GM12878 (cell line): ENCODE measurements at regions not wholly inside any gene's neighbourhood (a gene's known extent, or its start where the extent isn't known, plus 50 kb on each side); places are given as distances from the start of the nearest gene placed in this dataset.

Experiments used
- ATAC-seq: fragments of 200-7000 bp; cut with Tn5 transposase; 3 replicates; pipeline ENCODE4 v1.9.1; 2020; ENCODE audit warnings: mild to moderate bottlenecking, moderate library complexity
- BruUV-seq: library from RNA; stranded (reverse); fragments of 400-500 nt; replicated peaks from 2 replicates; lab custom pipeline; 2021; lab: Mats Ljungman, UMichigan
- CTCF ChIA-PET: fragments of 300-600 bp; sonication (Branson Sonifier 250); formaldehyde crosslinking; extraction: SDS; loops from one replicate; lab custom pipeline; 2021; ENCODE audit warnings: inconsistent platforms; lab: Yijun Ruan, JAX
- POLR2A ChIA-PET: fragments of 350-600 bp; formaldehyde crosslinking; extraction: SDS; loops from one replicate; lab custom pipeline; 2021; ENCODE audit warnings: inconsistent platforms; lab: Charles Lee
- RAD21 ChIA-PET: fragments of 300-600 bp; sonication (Branson Sonifier 250); formaldehyde crosslinking; loops from one replicate; lab custom pipeline; 2023; ENCODE audit warnings: antibody characterized with exemption; ENCODE audit not compliant: unreplicated experiment; lab: Charles Lee
- SMC1A ChIA-PET: fragments of 300-600 bp; sonication (Branson Sonifier 250); formaldehyde crosslinking; loops from one replicate; lab custom pipeline; 2023; ENCODE audit not compliant: unreplicated experiment, uncharacterized antibody; lab: Charles Lee
- DNase-seq: peaks from one replicate; pipeline ENCODE4 v3.0.0-alpha.2; 2011; ENCODE audit warnings: low read depth, low spot score
- FAIRE-seq: peaks from 3 replicates; lab custom pipeline; 2011; peaks lifted over from hg19 to GRCh38; lab: Jason Lieb, UNC
- H2AFZ ChIP-seq: 2 replicates; pipeline ENCODE4 v1.6.0; 2011; ENCODE audit warnings: low read depth, low read length, control low read depth; ENCODE audit not compliant: control insufficient read depth
- H3K27ac ChIP-seq: 2 replicates; pipeline ENCODE4 v1.5.1; 2011; ENCODE audit warnings: control low read depth; ENCODE audit not compliant: control insufficient read depth, insufficient read depth
- H3K27me3 ChIP-seq, 2 experiments: replicated peaks in 1 of 2; 2 replicates each; pipeline versions ENCODE4 v1.6.0 to v1.6.1; 2011; ENCODE audit warnings: low read length in 1 of 2; ENCODE audit not compliant: control insufficient read depth in 2 of 2, insufficient read depth in 2 of 2
- H3K36me3 ChIP-seq, 2 experiments: 2 replicates each; pipeline ENCODE4 v1.5.1; 2011; ENCODE audit warnings: low read length in 1 of 2; ENCODE audit not compliant: control insufficient read depth in 2 of 2, insufficient read depth in 2 of 2
- H3K4me1 ChIP-seq: 2 replicates; pipeline ENCODE4 v1.6.1; 2011; ENCODE audit warnings: mild to moderate bottlenecking, low read length, moderate library complexity, mixed read lengths; ENCODE audit not compliant: control insufficient read depth, insufficient read depth
- H3K4me2 ChIP-seq: 2 replicates; pipeline ENCODE4 v1.6.0; 2011; ENCODE audit warnings: control low read depth; ENCODE audit not compliant: control insufficient read depth, insufficient read depth
- H3K4me3 ChIP-seq: fragments of 200-600 bp; sonication (generic); 2 replicates; pipeline ENCODE4 v1.5.1; 2016
- H3K79me2 ChIP-seq: 2 replicates; pipeline ENCODE4 v1.6.0; 2011; ENCODE audit warnings: low read length; ENCODE audit not compliant: control insufficient read depth, insufficient read depth
- H3K9ac ChIP-seq: 2 replicates; pipeline ENCODE4 v1.8.0; 2011; ENCODE audit warnings: low read length, control low read depth, mixed read lengths; ENCODE audit not compliant: control insufficient read depth, insufficient read depth
- H3K9me3 ChIP-seq: replicated peaks from 3 replicates; pipeline ENCODE4 v1.5.1; 2011; ENCODE audit warnings: mild to moderate bottlenecking, low read length; ENCODE audit not compliant: control insufficient read depth, insufficient read depth
- H4K20me1 ChIP-seq: 2 replicates; pipeline ENCODE4 v1.6.0; 2011; ENCODE audit not compliant: control insufficient read depth, insufficient read depth
- EP300 ChIP-seq, 2 experiments: fragments of 150-350 bp in 1 of 2; IDR thresholded peaks; 2 replicates each; pipeline ENCODE4 v1.6.1; 2011 to 2012; ENCODE audit warnings: low read depth in 2 of 2, low read length in 2 of 2, borderline replicate concordance in 1 of 2, improper control_type of control experiment in 1 of 2, inconsistent platforms in 1 of 2; ENCODE audit not compliant: control insufficient read depth in 1 of 2
- FOS ChIP-seq: IDR thresholded peaks from 3 replicates; pipeline ENCODE4 v1.6.1; 2011; ENCODE audit warnings: borderline replicate concordance; ENCODE audit not compliant: insufficient read length; ENCODE audit errors: extremely low read depth
- GATAD2B ChIP-seq: fragments of 450-650 bp; conservative IDR thresholded peaks from 2 replicates; pipeline ENCODE4 v1.6.1; 2017; ENCODE audit warnings: low read depth, mild to moderate bottlenecking, moderate library complexity
- IRF4 ChIP-seq: IDR thresholded peaks from 2 replicates; pipeline ENCODE4 v1.6.1; 2011; ENCODE audit warnings: low read depth, low read length
- MEF2A ChIP-seq: IDR thresholded peaks from 2 replicates; pipeline ENCODE4 v1.6.1; 2011; ENCODE audit warnings: low read depth, mild to moderate bottlenecking, low read length, moderate library complexity; ENCODE audit not compliant: insufficient read depth
- MEF2B ChIP-seq: fragments of 450-650 bp; IDR thresholded peaks from 2 replicates; pipeline ENCODE4 v1.6.1; 2018; ENCODE audit warnings: mild to moderate bottlenecking, moderate library complexity; ENCODE audit not compliant: partially characterized antibody, poor library complexity, severe bottlenecking
- NFYA ChIP-seq: IDR thresholded peaks from 2 replicates; pipeline ENCODE4 v1.6.1; 2011; ENCODE audit warnings: low read depth, mild to moderate bottlenecking, low read length, improper control_type of control experiment, borderline replicate concordance
- SREBF1 ChIP-seq: IDR thresholded peaks from 2 replicates; pipeline ENCODE4 v1.6.1; 2012; ENCODE audit warnings: mild to moderate bottlenecking, low read length
- TCF7 ChIP-seq: IDR thresholded peaks from 2 replicates; pipeline ENCODE4 v1.6.1; 2014; ENCODE audit warnings: antibody characterized with exemption, borderline replicate concordance
- YY1 ChIP-seq: IDR thresholded peaks from 2 replicates; pipeline ENCODE4 v1.6.1; 2011; ENCODE audit warnings: low read depth, mild to moderate bottlenecking, low read length
- ZZZ3 ChIP-seq: IDR thresholded peaks from 2 replicates; pipeline ENCODE4 v1.6.1; 2011; ENCODE audit warnings: low read depth; ENCODE audit not compliant: control insufficient read depth, insufficient read length
- WGBS: methylation state at CpG from one replicate; pipeline ENCODE4 v1.1.6; 2016; ENCODE audit warnings: low lambda C conversion rate; ENCODE audit not compliant: insufficient replicate concordance, insufficient coverage; ENCODE audit errors: missing lambda C conversion rate; 5-methylcytosine and 5-hydroxymethylcytosine counted together
- in situ Hi-C: fragments of 300-500 bp; cut with MboI; formaldehyde crosslinking; loops from 9 replicates; pipeline ENCODE4 v1.14.3; 2018; ENCODE audit warnings: mixed read lengths
- intact Hi-C: fragments of 100-400 bp; cut with micrococcal nuclease; formaldehyde crosslinking; loops from one replicate; pipeline ENCODE4 v1.14.2; 2022; ENCODE audit not compliant: unreplicated experiment
- TF ChIP-seq, protein P1 (sequence below): IDR thresholded peaks from 2 replicates; pipeline ENCODE4 v1.6.1; 2011; ENCODE audit warnings: borderline replicate concordance, low read depth, mild to moderate bottlenecking, moderate library complexity, mixed read lengths, low read length; ENCODE audit not compliant: insufficient read depth; ENCODE audit errors: extremely low read length
- TF ChIP-seq, protein P2 (sequence below): fragments of 450-650 bp; IDR thresholded peaks from 2 replicates; pipeline ENCODE4 v1.6.1; 2018; ENCODE audit warnings: borderline replicate concordance, mild to moderate bottlenecking; ENCODE audit not compliant: partially characterized antibody

DNA sequence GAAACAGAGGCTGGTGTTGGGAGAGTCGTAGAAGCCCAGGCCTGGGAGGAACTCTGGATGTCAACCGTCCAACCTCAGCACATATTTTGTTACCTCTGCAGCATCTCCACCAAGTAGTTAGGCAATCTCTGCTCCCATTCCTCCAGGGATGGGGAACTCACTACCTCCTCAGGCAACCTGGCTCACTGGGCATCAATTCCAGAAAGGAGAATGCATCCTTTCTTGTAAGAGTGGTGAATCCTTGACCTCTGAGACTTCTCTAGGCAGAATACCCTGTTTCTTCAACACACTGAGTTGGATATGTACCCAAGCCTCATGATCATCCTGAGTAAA is 136.7 kb upstream of the ZMIZ1 start:
- H3K9me3 ChIP-seq: no peaks in the 10 kb centered on the region
- no peak overlapping the region for H3K4me3 ChIP-seq
- no peaks in the 10 kb centered on the region for H3K4me1 ChIP-seq
- no peaks in the 10 kb centered on the region; the same call in 1 of the 2 replicates for H4K20me1 ChIP-seq
- H3K36me3 ChIP-seq: no peaks in the 10 kb centered on the region
- H2AFZ ChIP-seq: no peak overlapping the region
- TF ChIP-seq GATAD2B (no peak), YY1 (no peak), MEF2B (no peak), FOS (no peak), EP300 (IDR thresholded peaks at IDR 0.05; ENCODE audit: borderline replicate concordance in 1 of 2, control insufficient read depth in 1 of 2, low read depth in 2 of 2, low read length in 2 of 2) (no peak), ZZZ3 (no peak), NFYA (no peak), IRF4 (no peak), SREBF1 (no peak), TCF7 (no peak), MEF2A (no peak)
- TF ChIP-seq, protein P1, sequence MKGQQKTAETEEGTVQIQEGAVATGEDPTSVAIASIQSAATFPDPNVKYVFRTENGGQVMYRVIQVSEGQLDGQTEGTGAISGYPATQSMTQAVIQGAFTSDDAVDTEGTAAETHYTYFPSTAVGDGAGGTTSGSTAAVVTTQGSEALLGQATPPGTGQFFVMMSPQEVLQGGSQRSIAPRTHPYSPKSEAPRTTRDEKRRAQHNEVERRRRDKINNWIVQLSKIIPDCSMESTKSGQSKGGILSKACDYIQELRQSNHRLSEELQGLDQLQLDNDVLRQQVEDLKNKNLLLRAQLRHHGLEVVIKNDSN: no peak
- TF ChIP-seq, protein P2, sequence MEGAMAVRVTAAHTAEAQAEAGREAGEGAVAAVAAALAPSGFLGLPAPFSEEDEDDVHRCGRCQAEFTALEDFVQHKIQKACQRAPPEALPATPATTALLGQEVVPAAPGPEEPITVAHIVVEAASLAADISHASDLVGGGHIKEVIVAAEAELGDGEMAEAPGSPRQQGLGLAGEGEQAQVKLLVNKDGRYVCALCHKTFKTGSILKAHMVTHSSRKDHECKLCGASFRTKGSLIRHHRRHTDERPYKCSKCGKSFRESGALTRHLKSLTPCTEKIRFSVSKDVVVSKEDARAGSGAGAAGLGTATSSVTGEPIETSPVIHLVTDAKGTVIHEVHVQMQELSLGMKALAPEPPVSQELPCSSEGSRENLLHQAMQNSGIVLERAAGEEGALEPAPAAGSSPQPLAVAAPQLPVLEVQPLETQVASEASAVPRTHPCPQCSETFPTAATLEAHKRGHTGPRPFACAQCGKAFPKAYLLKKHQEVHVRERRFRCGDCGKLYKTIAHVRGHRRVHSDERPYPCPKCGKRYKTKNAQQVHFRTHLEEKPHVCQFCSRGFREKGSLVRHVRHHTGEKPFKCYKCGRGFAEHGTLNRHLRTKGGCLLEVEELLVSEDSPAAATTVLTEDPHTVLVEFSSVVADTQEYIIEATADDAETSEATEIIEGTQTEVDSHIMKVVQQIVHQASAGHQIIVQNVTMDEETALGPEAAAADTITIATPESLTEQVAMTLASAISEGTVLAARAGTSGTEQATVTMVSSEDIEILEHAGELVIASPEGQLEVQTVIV: no peak
- POLR2A ChIA-PET: no interaction called here
- FAIRE-seq (no peak), ATAC-seq (no peak), DNase-seq (no peak)
- no peak overlapping the region for H3K4me2 ChIP-seq
- RAD21 ChIA-PET: no interaction called here
- WGBS: 14% methylated on average over 2 of the region's 2 CpGs
- in situ Hi-C loops (no loop called here), intact Hi-C loops (no loop called here)
- no TSS peak for BruUV-seq
- no peaks in the 10 kb centered on the region for H3K79me2 ChIP-seq
- SMC1A ChIA-PET: no interaction called here
- CTCF ChIA-PET: no interaction called here
- no peak overlapping the region for H3K27ac ChIP-seq
- no peak overlapping the region for H3K9ac ChIP-seq
- peaks cover 3 to 6% of the 10 kb centered on the region in 2 experiments for H3K27me3 ChIP-seq
